Mesothelial cell of epicardium (in vitro differentiated cells): ENCODE measurements at regions not wholly inside any gene's neighbourhood (a gene's known extent, or its start where the extent isn't known, plus 50 kb on each side); places are given as distances from the start of the nearest gene placed in this dataset.

Source experiments
- DNase-seq, 2 experiments: peaks; one replicate each; pipeline ENCODE4 v3.0.0; 2021; ENCODE audit warnings: low spot score in 2 of 2; ENCODE audit not compliant: unreplicated experiment in 2 of 2
- H3K27ac Mint-ChIP-seq: 2 replicates; pipeline ENCODE4 v1.8.0; 2021; ENCODE audit warnings: mixed read lengths
- H3K27me3 Mint-ChIP-seq: 2 replicates; pipeline ENCODE4 v1.8.0; 2021; ENCODE audit warnings: low read depth, mixed read lengths
- H3K36me3 Mint-ChIP-seq: 2 replicates; pipeline ENCODE4 v1.8.0; 2021; ENCODE audit warnings: mixed read lengths
- H3K4me1 Mint-ChIP-seq: 2 replicates; pipeline ENCODE4 v1.8.0; 2021; ENCODE audit warnings: mixed read lengths
- H3K4me3 Mint-ChIP-seq: 2 replicates; pipeline ENCODE4 v1.8.0; 2021; ENCODE audit warnings: mild to moderate bottlenecking, moderate library complexity, mixed read lengths
- H3K9me3 Mint-ChIP-seq: 2 replicates; pipeline ENCODE4 v1.8.0; 2021; ENCODE audit warnings: mixed read lengths
- TF ChIP-seq, protein P1 (sequence below): fragments of 200-600 bp; sonication (generic); IDR thresholded peaks from one replicate; pipeline ENCODE4 v1.5.0; 2021; ENCODE audit warnings: antibody characterized with exemption; ENCODE audit not compliant: unreplicated experiment

- TF ChIP-seq, protein P1, sequence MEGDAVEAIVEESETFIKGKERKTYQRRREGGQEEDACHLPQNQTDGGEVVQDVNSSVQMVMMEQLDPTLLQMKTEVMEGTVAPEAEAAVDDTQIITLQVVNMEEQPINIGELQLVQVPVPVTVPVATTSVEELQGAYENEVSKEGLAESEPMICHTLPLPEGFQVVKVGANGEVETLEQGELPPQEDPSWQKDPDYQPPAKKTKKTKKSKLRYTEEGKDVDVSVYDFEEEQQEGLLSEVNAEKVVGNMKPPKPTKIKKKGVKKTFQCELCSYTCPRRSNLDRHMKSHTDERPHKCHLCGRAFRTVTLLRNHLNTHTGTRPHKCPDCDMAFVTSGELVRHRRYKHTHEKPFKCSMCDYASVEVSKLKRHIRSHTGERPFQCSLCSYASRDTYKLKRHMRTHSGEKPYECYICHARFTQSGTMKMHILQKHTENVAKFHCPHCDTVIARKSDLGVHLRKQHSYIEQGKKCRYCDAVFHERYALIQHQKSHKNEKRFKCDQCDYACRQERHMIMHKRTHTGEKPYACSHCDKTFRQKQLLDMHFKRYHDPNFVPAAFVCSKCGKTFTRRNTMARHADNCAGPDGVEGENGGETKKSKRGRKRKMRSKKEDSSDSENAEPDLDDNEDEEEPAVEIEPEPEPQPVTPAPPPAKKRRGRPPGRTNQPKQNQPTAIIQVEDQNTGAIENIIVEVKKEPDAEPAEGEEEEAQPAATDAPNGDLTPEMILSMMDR: no peak
- Mint-ChIP-seq H3K4me3 (no peak overlapping the region), H3K27me3 (no peaks in the 10 kb centered on the region), H3K4me1 (peaks cover 14% of the 10 kb centered on the region), H3K9me3 (peaks cover 26% of the 10 kb centered on the region), H3K27ac (no peak overlapping the region), H3K36me3 (no peaks in the 10 kb centered on the region)
- DNase-seq: no peak
Measured at GRCh38 chr11:106594751-106595351, 423.4 kb downstream of the GUCY1A2 start.

- Mint-ChIP-seq H3K36me3 (no peaks in the 10 kb centered on the region), H3K4me3 (no peak overlapping the region), H3K4me1 (peaks cover 26% of the 10 kb centered on the region), H3K9me3 (peaks cover 22% of the 10 kb centered on the region), H3K27ac (peak overlapping the region; percentile 4), H3K27me3 (no peaks in the 10 kb centered on the region)
- TF ChIP-seq, protein P1: no peak
- no peak for DNase-seq
Measured at GRCh38 chr11:106601684-106602297, 416.5 kb downstream of the GUCY1A2 start.

GRCh38 chr11:106608677-106609076 lies 409.6 kb downstream of the GUCY1A2 start:
- Mint-ChIP-seq H3K27ac (no peak overlapping the region), H3K4me3 (no peak overlapping the region), H3K9me3 (peaks cover 8% of the 10 kb centered on the region), H3K36me3 (no peaks in the 10 kb centered on the region), H3K4me1 (peaks cover 7% of the 10 kb centered on the region), H3K27me3 (no peaks in the 10 kb centered on the region)
- TF ChIP-seq, protein P1: no peak
- DNase-seq: no peak

DNA sequence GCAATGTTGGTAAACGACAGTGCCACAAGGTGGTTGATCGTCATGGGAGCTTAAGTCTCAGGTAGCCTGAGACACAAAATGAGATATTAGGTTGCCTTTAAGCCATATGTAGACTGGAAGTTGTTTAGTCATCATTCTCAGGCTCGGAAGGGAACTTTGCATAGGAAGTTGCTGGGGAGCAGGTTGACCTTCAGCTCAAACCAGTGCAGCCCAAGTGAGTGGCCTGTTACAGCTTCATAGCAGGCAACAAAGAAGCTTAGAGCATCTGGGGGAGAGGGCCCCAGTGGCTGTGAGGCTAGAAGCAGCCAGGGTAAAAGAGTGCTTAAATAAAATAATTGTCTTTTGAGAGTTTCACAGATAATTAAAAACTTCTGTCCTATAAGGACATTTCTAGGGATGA lies 404.0 kb downstream of the GUCY1A2 start:
- DNase-seq: no peak
- H3K9me3 Mint-ChIP-seq: no peaks in the 10 kb centered on the region
- H3K4me1 Mint-ChIP-seq: no peaks in the 10 kb centered on the region
- H3K27ac Mint-ChIP-seq: no peak overlapping the region
- TF ChIP-seq, protein P1: no peak
- H3K4me3 Mint-ChIP-seq: no peak overlapping the region
- no peaks in the 10 kb centered on the region for H3K27me3 Mint-ChIP-seq
- no peaks in the 10 kb centered on the region for H3K36me3 Mint-ChIP-seq

DNA sequence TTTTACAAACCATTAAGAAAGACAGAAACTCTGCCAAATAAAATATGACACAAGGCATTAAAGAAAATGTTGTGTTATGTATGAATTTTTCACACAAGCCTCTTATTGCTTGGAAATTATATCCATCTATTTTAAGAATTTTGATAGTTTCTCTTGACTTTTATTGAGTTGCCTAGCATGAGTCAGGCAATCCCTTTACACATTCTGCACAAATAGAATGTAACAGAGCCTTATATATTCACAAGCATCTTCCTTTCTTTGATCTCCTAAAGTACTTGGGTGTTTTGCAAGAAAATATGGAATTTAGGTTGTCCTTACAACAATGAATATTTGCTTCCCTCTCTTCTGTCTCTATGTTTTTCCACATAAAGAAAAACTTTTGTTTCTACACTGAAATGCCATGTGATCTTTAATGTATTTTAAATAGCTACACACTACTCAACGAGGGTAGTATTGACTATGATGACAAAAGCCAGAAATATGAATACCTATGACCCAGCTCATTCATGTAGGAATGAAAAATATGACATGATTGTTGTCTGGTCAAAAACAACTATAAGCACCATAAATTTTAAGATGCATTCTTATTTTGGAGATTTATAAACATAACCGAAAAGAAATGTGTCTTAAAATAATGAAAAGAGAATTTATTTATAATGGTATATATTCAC lies 398.8 kb downstream of the GUCY1A2 start:
- TF ChIP-seq, protein P1: no peak

More for the DNA sequence above, 398.8 kb downstream of the GUCY1A2 start:
- H3K4me3 Mint-ChIP-seq: no peak overlapping the region
- H3K4me1 Mint-ChIP-seq: peaks cover 2% of the 10 kb centered on the region
- H3K9me3 Mint-ChIP-seq: no peaks in the 10 kb centered on the region
- H3K27me3 Mint-ChIP-seq: no peaks in the 10 kb centered on the region
- H3K36me3 Mint-ChIP-seq: no peaks in the 10 kb centered on the region
- no peak for DNase-seq
- H3K27ac Mint-ChIP-seq: no peak overlapping the region
